ACC112 (cell line): ENCODE measurements at regions not wholly inside any gene's neighbourhood (a gene's known extent, or its start where the extent isn't known, plus 50 kb on each side); places are given as distances from the start of the nearest gene placed in this dataset.

Source experiments
- H2AFZ ChIP-seq: fragments of 200-600 bp; sonication (generic); one replicate; pipeline ENCODE4 v1.6.0; 2017; ENCODE audit warnings: antibody characterized with exemption, low read length; ENCODE audit not compliant: unreplicated experiment
- H3K27ac ChIP-seq: fragments of 200-600 bp; sonication (generic); 2 replicates; pipeline ENCODE4 v1.5.1; 2014; ENCODE audit warnings: low read depth, mild to moderate bottlenecking, antibody characterized with exemption, low read length, moderate library complexity
- H3K27me3 ChIP-seq: fragments of 200-600 bp; sonication (generic); 2 replicates; pipeline ENCODE4 v1.6.1; 2014; ENCODE audit warnings: mild to moderate bottlenecking, antibody characterized with exemption, low read length, moderate library complexity, mixed read lengths; ENCODE audit not compliant: insufficient read depth
- H3K36me3 ChIP-seq: fragments of 200-600 bp; sonication (generic); 2 replicates; pipeline ENCODE4 v1.6.1; 2016; ENCODE audit warnings: mild to moderate bottlenecking, antibody characterized with exemption, low read length, moderate library complexity, mixed read lengths; ENCODE audit not compliant: insufficient read depth
- H3K4me1 ChIP-seq: fragments of 200-600 bp; sonication (generic); one replicate; pipeline ENCODE4 v1.6.1; 2016; ENCODE audit warnings: low read length, mixed read lengths; ENCODE audit not compliant: insufficient read depth, unreplicated experiment, control insufficient read depth
- H3K4me3 ChIP-seq: fragments of 200-600 bp; sonication (generic); 2 replicates; pipeline ENCODE4 v1.5.1; 2014; ENCODE audit warnings: mild to moderate bottlenecking, low read depth, low read length
- H3K79me2 ChIP-seq: fragments of 200-600 bp; sonication (generic); one replicate; pipeline ENCODE4 v1.6.0; 2016; ENCODE audit warnings: low read length; ENCODE audit not compliant: control insufficient read depth, unreplicated experiment, insufficient read depth

- H3K27ac ChIP-seq: no peak overlapping the region
These were observed 142.7 kb upstream of the PPP1R26 start for GRCh38 chr9:135336722-135337527.

GRCh38 chr9:135338546-135338945 lies 141.0 kb upstream of the PPP1R26 start:
- no peaks in the 10 kb centered on the region for H3K4me1 ChIP-seq
- H2AFZ ChIP-seq: no peak overlapping the region
- peaks cover 49% of the 10 kb centered on the region for H3K27me3 ChIP-seq
- H3K4me3 ChIP-seq: no peak overlapping the region
- no peak overlapping the region for H3K27ac ChIP-seq
- H3K79me2 ChIP-seq: no peaks in the 10 kb centered on the region
- no peaks in the 10 kb centered on the region for H3K36me3 ChIP-seq

More at GRCh38 chr9:135336722-135337527, 142.7 kb upstream of the PPP1R26 start:
- Histone ChIP-seq H2AFZ (no peak overlapping the region), H3K4me1 (no peaks in the 10 kb centered on the region), H3K36me3 (no peaks in the 10 kb centered on the region), H3K27me3 (peaks cover 44% of the 10 kb centered on the region), H3K4me3 (no peak overlapping the region), H3K79me2 (no peaks in the 10 kb centered on the region)

- H3K36me3 ChIP-seq: no peaks in the 10 kb centered on the region
- H3K27me3 ChIP-seq: peaks cover 49% of the 10 kb centered on the region
- no peaks in the 10 kb centered on the region for H3K79me2 ChIP-seq
- no peak overlapping the region for H3K27ac ChIP-seq
- no peaks in the 10 kb centered on the region for H3K4me1 ChIP-seq
- no peak overlapping the region for H3K4me3 ChIP-seq
- H2AFZ ChIP-seq: no peak overlapping the region
These were observed 140.1 kb upstream of the PPP1R26 start for GRCh38 chr9:135339378-135339973.

- no peaks in the 10 kb centered on the region for H3K36me3 ChIP-seq
- H3K79me2 ChIP-seq: no peaks in the 10 kb centered on the region
- H3K27ac ChIP-seq: no peak overlapping the region
- H2AFZ ChIP-seq: no peak overlapping the region
- H3K4me3 ChIP-seq: no peak overlapping the region
- no peaks in the 10 kb centered on the region for H3K4me1 ChIP-seq
- peaks cover 57% of the 10 kb centered on the region for H3K27me3 ChIP-seq
These were observed 139.4 kb upstream of the PPP1R26 start for GRCh38 chr9:135340143-135340655.

DNA sequence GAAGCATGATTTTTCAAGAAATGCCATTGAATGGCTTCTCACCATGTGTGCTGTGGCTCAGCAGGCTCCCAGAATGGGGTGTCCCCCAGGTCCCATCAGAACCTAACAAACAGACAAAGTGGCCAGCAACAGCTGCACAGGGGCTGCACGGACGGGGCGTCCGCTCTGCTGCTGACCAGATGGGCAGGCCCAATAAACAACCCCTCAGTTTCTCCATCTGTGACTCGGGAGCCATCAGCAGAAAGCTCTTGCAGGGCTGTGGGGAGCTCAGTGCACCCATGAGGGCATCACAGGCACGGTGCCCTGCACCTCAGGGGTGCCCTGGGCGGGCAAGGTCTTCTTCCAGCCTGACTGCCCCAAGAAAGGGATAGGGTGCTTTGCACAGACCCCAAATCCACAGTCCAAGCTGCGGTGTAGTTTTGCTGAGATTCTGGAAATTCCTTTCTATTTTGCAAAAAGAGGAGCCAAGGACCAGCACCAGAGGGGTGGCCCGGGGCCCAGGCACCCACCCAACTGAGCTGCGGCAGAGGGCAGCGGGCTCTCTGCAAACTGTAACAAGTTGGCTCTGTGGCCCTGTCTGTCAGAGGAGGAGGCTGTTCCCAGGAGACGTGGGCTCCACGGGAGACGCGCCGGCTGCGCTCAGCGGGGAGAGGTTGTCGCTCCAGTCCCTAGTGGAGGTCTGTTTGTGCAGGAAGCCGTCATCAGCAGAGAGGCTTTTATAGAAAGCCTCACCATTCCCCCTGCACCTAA lies 138.7 kb upstream of the PPP1R26 start:
- Histone ChIP-seq H3K27me3 (peaks cover 63% of the 10 kb centered on the region), H3K4me3 (no peak overlapping the region), H3K27ac (no peak overlapping the region), H3K79me2 (no peaks in the 10 kb centered on the region), H3K4me1 (no peaks in the 10 kb centered on the region), H2AFZ (no peak overlapping the region), H3K36me3 (no peaks in the 10 kb centered on the region)

- Histone ChIP-seq H3K27ac (no peak overlapping the region), H3K4me3 (no peak overlapping the region)
These were observed 137.9 kb upstream of the PPP1R26 start for GRCh38 chr9:135341612-135342169.

GRCh38 chr9:135342206-135343130 lies 137.1 kb upstream of the PPP1R26 start:
- H3K4me1 ChIP-seq: no peaks in the 10 kb centered on the region
- no peak overlapping the region for H2AFZ ChIP-seq
- H3K27ac ChIP-seq: no peak overlapping the region
- peaks cover 77% of the 10 kb centered on the region for H3K27me3 ChIP-seq
- no peak overlapping the region for H3K4me3 ChIP-seq
- no peaks in the 10 kb centered on the region for H3K79me2 ChIP-seq
- no peaks in the 10 kb centered on the region for H3K36me3 ChIP-seq

More at GRCh38 chr9:135341612-135342169, 137.9 kb upstream of the PPP1R26 start:
- H3K27me3 ChIP-seq: peaks cover 71% of the 10 kb centered on the region
- no peak overlapping the region for H2AFZ ChIP-seq
- no peaks in the 10 kb centered on the region for H3K36me3 ChIP-seq
- H3K4me1 ChIP-seq: no peaks in the 10 kb centered on the region
- no peaks in the 10 kb centered on the region for H3K79me2 ChIP-seq

DNA sequence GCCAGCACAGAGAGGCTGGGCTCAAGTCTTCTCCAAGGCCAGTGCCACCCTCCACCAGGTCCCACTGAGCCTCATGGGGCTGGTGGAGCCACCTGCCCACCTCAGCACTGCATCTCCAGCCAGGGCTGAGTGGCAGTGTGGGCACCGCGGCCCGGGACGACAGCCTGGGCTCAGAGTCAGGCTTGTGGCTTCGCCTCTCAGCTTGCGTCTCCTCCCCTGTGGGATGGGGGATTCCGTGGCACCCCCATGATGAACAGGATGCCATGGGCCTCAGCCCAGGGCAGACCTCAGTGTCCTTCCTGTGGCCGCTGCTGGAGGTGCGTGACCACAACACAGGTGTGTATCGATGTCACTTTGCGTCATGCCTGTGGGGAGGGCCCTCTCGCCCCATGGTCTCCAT lies 136.4 kb upstream of the PPP1R26 start:
- Histone ChIP-seq H3K4me3 (no peak overlapping the region), H3K27me3 (peaks cover 80% of the 10 kb centered on the region), H3K4me1 (no peaks in the 10 kb centered on the region), H2AFZ (no peak overlapping the region), H3K36me3 (no peaks in the 10 kb centered on the region), H3K27ac (no peak overlapping the region), H3K79me2 (no peaks in the 10 kb centered on the region)

- H3K27me3 ChIP-seq: peaks cover 74% of the 10 kb centered on the region
These were observed 135.6 kb upstream of the PPP1R26 start for GRCh38 chr9:135343837-135344522.

More at GRCh38 chr9:135343837-135344522, 135.6 kb upstream of the PPP1R26 start:
- no peak overlapping the region for H3K4me3 ChIP-seq
- no peaks in the 10 kb centered on the region for H3K36me3 ChIP-seq
- no peaks in the 10 kb centered on the region for H3K79me2 ChIP-seq
- no peak overlapping the region for H2AFZ ChIP-seq
- H3K27ac ChIP-seq: no peak overlapping the region
- H3K4me1 ChIP-seq: no peaks in the 10 kb centered on the region
